Gastrocnemius medialis (tissue), 4 donors: ENCODE measurements at regions not wholly inside any gene's neighbourhood (a gene's known extent, or its start where the extent isn't known, plus 50 kb on each side); places are given as distances from the start of the nearest gene placed in this dataset.
"Not testable (repeated sequence)": the region's sequence is repeated elsewhere in the genome, so short reads cannot be mapped to it uniquely, and the experiment has no call there.

Experiments
- ATAC-seq, 2 donors: fragments of 150-250 bp; one replicate each; pipeline ENCODE4 v1.9.1; 2016
- DNase-seq, 2 donors: peaks; one replicate each; pipeline ENCODE4 v3.0.0-alpha.2; 2019
- H3K27ac ChIP-seq, 4 donors: fragments of 200-600 bp; sonication (generic); 1 replicate in 1 of 4; 2 replicates in 3 of 4; pipeline ENCODE4 v1.5.1; 2016 to 2018; ENCODE audit warnings: mild to moderate bottlenecking in 2 of 4, moderate library complexity in 1 of 4
- H3K27me3 ChIP-seq, 3 donors: fragments of 200-600 bp; sonication (generic) in 2 of 3; 1 replicate in 1 of 3; 2 replicates in 2 of 3; pipeline versions ENCODE4 v1.5.1 to v1.6.0; 2016 to 2019; ENCODE audit warnings: mild to moderate bottlenecking in 1 of 3, moderate library complexity in 1 of 3
- H3K36me3 ChIP-seq, 2 donors: fragments of 200-600 bp; sonication (generic) in 1 of 2; one replicate each; pipeline ENCODE4 v1.5.1; 2017 to 2018
- H3K4me1 ChIP-seq, 2 donors: fragments of 200-600 bp; sonication (generic) in 1 of 2; one replicate each; pipeline ENCODE4 v1.5.1; 2016 to 2017; ENCODE audit warnings: mild to moderate bottlenecking in 2 of 2
- H3K4me3 ChIP-seq, 4 donors: fragments of 200-600 bp; sonication (generic) in 3 of 4; 1 replicate in 1 of 4; 2 replicates in 3 of 4; pipeline ENCODE4 v1.5.1; 2016 to 2019; ENCODE audit warnings: mild to moderate bottlenecking in 2 of 4
- H3K9me3 ChIP-seq, 3 donors: fragments of 200-600 bp; sonication (generic) in 2 of 3; 1 replicate in 1 of 3; 2 replicates in 2 of 3; pipeline ENCODE4 v1.5.1; 2016 to 2019
- POLR2A ChIP-seq, 2 donors: fragments of 450-650 bp; IDR thresholded peaks; one replicate each; pipeline ENCODE4 v1.6.1; 2017; ENCODE audit warnings: antibody characterized with exemption in 2 of 2, mild to moderate bottlenecking in 2 of 2, moderate library complexity in 2 of 2
- in situ Hi-C, 4 donors: fragments of 200-750 bp; cut with MboI; loops; one replicate each; pipeline versions ENCODE4 v1.15.0 to v1.8.0; 2017; ENCODE audit warnings: low sequenced_read_pairs in 4 of 4
- intact Hi-C: fragments of 100-400 bp; cut with DNase I; formaldehyde crosslinking; loops from one replicate; pipeline ENCODE4 v1.15.1; 2023; ENCODE audit warnings: low total_unique reads
- TF ChIP-seq, protein P1 (sequence below), 5 experiments: fragments of 450-650 bp in 3 of 5; fragments of 200-600 bp in 2 of 5; sonication (generic) in 2 of 5; IDR thresholded peaks in 4 of 5; conservative IDR thresholded peaks in 1 of 5; 1 replicate in 4 of 5; 2 replicates in 1 of 5; pipeline ENCODE4 v1.5.1; 2016 to 2019; ENCODE audit warnings: antibody characterized with exemption in 5 of 5, mild to moderate bottlenecking in 3 of 5, moderate library complexity in 3 of 5

- TF ChIP-seq, protein P1, sequence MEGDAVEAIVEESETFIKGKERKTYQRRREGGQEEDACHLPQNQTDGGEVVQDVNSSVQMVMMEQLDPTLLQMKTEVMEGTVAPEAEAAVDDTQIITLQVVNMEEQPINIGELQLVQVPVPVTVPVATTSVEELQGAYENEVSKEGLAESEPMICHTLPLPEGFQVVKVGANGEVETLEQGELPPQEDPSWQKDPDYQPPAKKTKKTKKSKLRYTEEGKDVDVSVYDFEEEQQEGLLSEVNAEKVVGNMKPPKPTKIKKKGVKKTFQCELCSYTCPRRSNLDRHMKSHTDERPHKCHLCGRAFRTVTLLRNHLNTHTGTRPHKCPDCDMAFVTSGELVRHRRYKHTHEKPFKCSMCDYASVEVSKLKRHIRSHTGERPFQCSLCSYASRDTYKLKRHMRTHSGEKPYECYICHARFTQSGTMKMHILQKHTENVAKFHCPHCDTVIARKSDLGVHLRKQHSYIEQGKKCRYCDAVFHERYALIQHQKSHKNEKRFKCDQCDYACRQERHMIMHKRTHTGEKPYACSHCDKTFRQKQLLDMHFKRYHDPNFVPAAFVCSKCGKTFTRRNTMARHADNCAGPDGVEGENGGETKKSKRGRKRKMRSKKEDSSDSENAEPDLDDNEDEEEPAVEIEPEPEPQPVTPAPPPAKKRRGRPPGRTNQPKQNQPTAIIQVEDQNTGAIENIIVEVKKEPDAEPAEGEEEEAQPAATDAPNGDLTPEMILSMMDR (IDR thresholded peaks at IDR 0.05 in 4 of 5, conservative IDR thresholded peaks at IDR 0.05 in 1 of 5): no peak
- no peak for TF ChIP-seq POLR2A (IDR thresholded peaks at IDR 0.05)
- Histone ChIP-seq H3K4me1 (no peaks in the 10 kb centered on the region), H3K9me3 (no peaks in the 10 kb centered on the region), H3K36me3 (no peaks in the 10 kb centered on the region), H3K4me3 (no peak overlapping the region), H3K27me3 (peaks cover 0 to 4% (median 0%) of the 10 kb centered on the region in 3 donors), H3K27ac (no peak overlapping the region)
- in situ Hi-C loops: loop anchor here in 2 of 4 donors (25.0 kb wide), 2 partner anchors 201 to 376 kb away; partner anchors contain the start of genes GLA (in 1 of the 2) and HNRNPH2 (in 1 of the 2)
- intact Hi-C loops: no loop called here
- no peak for ATAC-seq
- DNase-seq: no peak
These were observed 128.3 kb upstream of the ARMCX2 start for GRCh38 chrX:101787934-101788333.

GRCh38 chrX:101785142-101785541, 125.5 kb upstream of the ARMCX2 start:
- Histone ChIP-seq H3K9me3 (no peaks in the 10 kb centered on the region), H3K4me3 (no peak overlapping the region), H3K27ac (no peak overlapping the region), H3K36me3 (no peaks in the 10 kb centered on the region), H3K4me1 (no peaks in the 10 kb centered on the region), H3K27me3 (no peaks in the 10 kb centered on the region)
- intact Hi-C loops: no loop called here
- ATAC-seq (no peak), DNase-seq (no peak)
- TF ChIP-seq POLR2A (IDR thresholded peaks at IDR 0.05): no peak
- TF ChIP-seq, protein P1 (IDR thresholded peaks at IDR 0.05 in 4 of 5, conservative IDR thresholded peaks at IDR 0.05 in 1 of 5): no peak
- in situ Hi-C loops: loop anchor here in 2 of 4 donors (25.0 kb wide), 2 partner anchors 198 to 373 kb away; partner anchors contain the start of genes GLA (in 1 of the 2) and HNRNPH2 (in 1 of the 2)

GRCh38 chrX:101780421-101780820, 120.8 kb upstream of the ARMCX2 start:
- H3K27me3 ChIP-seq, DNase-seq, H3K27ac ChIP-seq, H3K36me3 ChIP-seq, H3K4me1 ChIP-seq, H3K4me3 ChIP-seq, H3K9me3 ChIP-seq, intact Hi-C loops, ATAC-seq: not testable (repeated sequence)
- in situ Hi-C loops: loop anchor here in 2 of 4 donors (25.0 kb wide), 2 partner anchors 193 to 368 kb away; partner anchors contain the start of genes GLA (in 1 of the 2) and HNRNPH2 (in 1 of the 2)

DNA sequence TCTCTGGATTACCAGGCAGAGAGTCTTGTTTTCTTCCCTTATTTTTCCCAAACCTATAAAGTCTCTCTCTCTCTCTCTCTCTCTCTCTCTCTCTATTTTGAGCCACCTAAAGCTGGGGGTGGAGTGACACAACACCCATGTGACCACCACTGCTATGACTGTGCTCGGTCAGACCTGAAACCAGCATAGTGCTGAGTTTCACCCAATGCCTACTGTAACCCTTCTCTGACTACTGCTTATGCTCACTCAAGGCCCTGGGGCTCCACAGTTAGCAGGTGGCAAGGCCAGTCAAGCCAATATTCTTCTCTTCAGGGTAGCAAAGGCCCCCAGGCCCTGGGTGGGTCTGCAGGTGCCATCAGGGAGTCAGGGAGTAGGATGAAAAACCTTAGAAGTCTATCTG, 114.7 kb upstream of the ARMCX2 start:
- in situ Hi-C loops: loop anchor here in 1 of 4 donors (25.0 kb wide), 1 partner anchor 187 kb away; no protein-coding TSS in a partner anchor
- Histone ChIP-seq H3K9me3 (no peaks in the 10 kb centered on the region), H3K36me3 (no peaks in the 10 kb centered on the region), H3K4me3 (no peak overlapping the region), H3K27me3 (no peaks in the 10 kb centered on the region), H3K4me1 (no peaks in the 10 kb centered on the region), H3K27ac (no peak overlapping the region)
- no peak for ATAC-seq
- TF ChIP-seq, protein P1 (IDR thresholded peaks at IDR 0.05 in 4 of 5, conservative IDR thresholded peaks at IDR 0.05 in 1 of 5): no peak
- TF ChIP-seq POLR2A (IDR thresholded peaks at IDR 0.05): no peak
- no peak for DNase-seq
- intact Hi-C loops: no loop called here

DNA sequence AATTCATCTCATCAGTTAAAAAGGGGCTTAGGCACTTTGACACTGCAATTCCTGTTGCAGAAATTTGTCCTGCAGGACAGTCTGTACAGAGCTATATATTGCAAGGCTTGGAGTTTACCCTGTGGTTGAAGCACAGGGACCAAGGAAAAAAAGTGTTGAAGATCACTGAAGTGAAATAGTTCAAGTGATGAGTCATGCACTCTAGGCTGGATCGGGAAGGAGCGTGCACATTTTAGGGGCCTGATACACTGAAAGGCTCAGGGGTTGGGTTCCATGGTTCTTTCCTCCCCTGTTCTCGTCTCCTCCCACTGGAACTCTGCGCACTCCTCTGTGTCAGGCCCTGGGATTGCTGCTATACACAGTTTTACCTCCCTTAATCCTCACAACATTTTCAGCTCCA, 104.9 kb upstream of the ARMCX2 start:
- Histone ChIP-seq H3K27ac (no peak overlapping the region), H3K4me3 (no peak overlapping the region), H3K27me3 (no peaks in the 10 kb centered on the region), H3K9me3 (no peaks in the 10 kb centered on the region), H3K36me3 (no peaks in the 10 kb centered on the region), H3K4me1 (no peaks in the 10 kb centered on the region)
- in situ Hi-C loops: loop anchor here in 1 of 4 donors (25.0 kb wide), 1 partner anchor 177 kb away; no protein-coding TSS in a partner anchor
- ATAC-seq (no peak), DNase-seq (no peak)
- no peak for TF ChIP-seq POLR2A (IDR thresholded peaks at IDR 0.05)
- TF ChIP-seq, protein P1 (IDR thresholded peaks at IDR 0.05 in 4 of 5, conservative IDR thresholded peaks at IDR 0.05 in 1 of 5): no peak
- intact Hi-C loops: no loop called here
